ENCODE measurements at regions not wholly inside any gene's neighbourhood (a gene's known extent, or its start where the extent isn't known, plus 50 kb on each side); places are given as distances from the start of the nearest gene placed in this dataset.

DNA sequence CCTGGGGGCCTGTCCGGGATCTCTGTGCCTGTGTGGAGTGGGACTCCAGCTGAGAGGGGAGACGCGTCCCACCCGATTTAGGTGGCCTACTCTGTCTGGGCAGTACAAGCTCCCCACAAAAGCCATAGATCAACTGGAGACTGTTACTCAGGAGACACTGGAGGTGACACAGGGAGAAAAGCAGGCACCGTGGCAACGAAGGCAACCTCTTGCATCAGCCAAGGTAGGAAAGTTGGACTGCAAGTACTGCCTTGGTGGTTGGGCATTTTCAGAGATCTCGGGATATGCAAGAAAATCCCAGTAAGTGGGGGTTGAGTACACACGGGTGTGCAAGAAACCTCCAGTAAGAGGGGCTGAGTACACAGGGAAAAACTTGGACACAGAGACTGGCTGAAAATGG lies 1060.0 kb upstream of the MIR17HG start:
- Histone ChIP-seq H3K4me3 (no peak overlapping the region), H3K9me3 (no peaks in the 10 kb centered on the region), H3K27me3 (no peaks in the 10 kb centered on the region), H3K27ac (no peak overlapping the region), H3K4me1 (no peaks in the 10 kb centered on the region), H3K36me3 (no peaks in the 10 kb centered on the region)
- intact Hi-C loops (cut with DNase I): no loop called here
- 92 to 95% methylated on average over 8 of the region's 8 CpGs for WGBS, 2 donors
- DNase-seq: no peak
- TF ChIP-seq POLR2AphosphoS5 (IDR thresholded peaks at IDR 0.05) (no peak), POLR2A (IDR thresholded peaks at IDR 0.05) (no peak), EP300 (IDR thresholded peaks at IDR 0.05) (no peak)
- TF ChIP-seq, protein P1, sequence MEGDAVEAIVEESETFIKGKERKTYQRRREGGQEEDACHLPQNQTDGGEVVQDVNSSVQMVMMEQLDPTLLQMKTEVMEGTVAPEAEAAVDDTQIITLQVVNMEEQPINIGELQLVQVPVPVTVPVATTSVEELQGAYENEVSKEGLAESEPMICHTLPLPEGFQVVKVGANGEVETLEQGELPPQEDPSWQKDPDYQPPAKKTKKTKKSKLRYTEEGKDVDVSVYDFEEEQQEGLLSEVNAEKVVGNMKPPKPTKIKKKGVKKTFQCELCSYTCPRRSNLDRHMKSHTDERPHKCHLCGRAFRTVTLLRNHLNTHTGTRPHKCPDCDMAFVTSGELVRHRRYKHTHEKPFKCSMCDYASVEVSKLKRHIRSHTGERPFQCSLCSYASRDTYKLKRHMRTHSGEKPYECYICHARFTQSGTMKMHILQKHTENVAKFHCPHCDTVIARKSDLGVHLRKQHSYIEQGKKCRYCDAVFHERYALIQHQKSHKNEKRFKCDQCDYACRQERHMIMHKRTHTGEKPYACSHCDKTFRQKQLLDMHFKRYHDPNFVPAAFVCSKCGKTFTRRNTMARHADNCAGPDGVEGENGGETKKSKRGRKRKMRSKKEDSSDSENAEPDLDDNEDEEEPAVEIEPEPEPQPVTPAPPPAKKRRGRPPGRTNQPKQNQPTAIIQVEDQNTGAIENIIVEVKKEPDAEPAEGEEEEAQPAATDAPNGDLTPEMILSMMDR (IDR thresholded peaks at IDR 0.05): no peak

DNA sequence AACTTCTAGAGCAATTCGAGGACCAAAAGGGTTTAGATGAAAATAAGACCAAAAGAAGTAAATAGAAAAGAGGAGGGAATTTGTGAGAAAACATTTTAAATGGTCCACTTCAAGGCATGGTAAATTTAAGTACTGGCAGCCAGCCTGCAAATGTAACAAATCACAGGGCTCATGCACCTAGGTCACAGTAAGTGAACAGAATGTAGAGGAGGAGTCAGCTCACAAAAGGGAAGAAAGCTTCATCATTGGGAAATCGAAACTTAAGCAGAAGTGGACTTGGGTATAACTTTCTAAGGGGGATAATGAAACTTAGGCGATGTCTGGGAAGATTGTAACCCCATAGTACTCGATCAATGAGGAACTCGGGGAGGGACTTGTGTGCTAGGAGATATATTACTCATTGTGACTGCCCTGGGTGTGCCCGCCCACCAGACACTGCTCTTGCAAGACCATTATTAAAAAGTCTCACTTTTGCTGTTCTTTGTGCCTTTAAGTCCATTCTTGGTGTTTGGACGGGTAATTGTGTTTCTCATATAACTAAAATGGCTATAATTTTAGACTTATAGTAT lies 1053.6 kb upstream of the MIR17HG start:
- Histone ChIP-seq H3K4me3 (no peak overlapping the region), H3K36me3 (no peaks in the 10 kb centered on the region), H3K27ac (no peak overlapping the region), H3K27me3 (no peaks in the 10 kb centered on the region), H3K4me1 (no peaks in the 10 kb centered on the region), H3K9me3 (no peaks in the 10 kb centered on the region)
- no peak for TF ChIP-seq POLR2AphosphoS5 (IDR thresholded peaks at IDR 0.05)
- TF ChIP-seq, protein P1 (IDR thresholded peaks at IDR 0.05): no peak
- DNase-seq: no peak
- intact Hi-C loops (cut with DNase I): no loop called here
- WGBS, 2 donors: 89 to 91% methylated on average over 7 of the region's 7 CpGs

GRCh38 chr13:90299238-90299637 lies 1048.2 kb upstream of the MIR17HG start:
- Histone ChIP-seq H3K4me3 (no peak overlapping the region), H3K36me3 (no peaks in the 10 kb centered on the region), H3K27ac (no peak overlapping the region), H3K9me3 (no peaks in the 10 kb centered on the region), H3K4me1 (no peaks in the 10 kb centered on the region), H3K27me3 (no peaks in the 10 kb centered on the region)
- TF ChIP-seq EP300 (IDR thresholded peaks at IDR 0.05) (no peak), POLR2A (IDR thresholded peaks at IDR 0.05) (no peak), POLR2AphosphoS5 (IDR thresholded peaks at IDR 0.05) (no peak)
- TF ChIP-seq, protein P1 (IDR thresholded peaks at IDR 0.05): no peak
- 90 to 92% methylated on average over 5 of the region's 5 CpGs for WGBS, 2 donors
- DNase-seq: no peak
- intact Hi-C loops (cut with DNase I): no loop called here

- 97 to 98% methylated on average over 2 of the region's 2 CpGs for WGBS, 2 donors
- H3K4me3 ChIP-seq: no peak overlapping the region
- TF ChIP-seq POLR2AphosphoS5 (IDR thresholded peaks at IDR 0.05): no peak
- TF ChIP-seq, protein P1 (IDR thresholded peaks at IDR 0.05): no peak
- TF ChIP-seq POLR2A (IDR thresholded peaks at IDR 0.05): no peak
- H3K27ac ChIP-seq: no peak overlapping the region
- no peaks in the 10 kb centered on the region for H3K4me1 ChIP-seq
- no peaks in the 10 kb centered on the region for H3K27me3 ChIP-seq
- no peaks in the 10 kb centered on the region for H3K36me3 ChIP-seq
- DNase-seq: no peak
- intact Hi-C loops (cut with DNase I): no loop called here
- H3K9me3 ChIP-seq: no peaks in the 10 kb centered on the region
Measured at GRCh38 chr13:90300015-90300414, 1047.5 kb upstream of the MIR17HG start.

DNA sequence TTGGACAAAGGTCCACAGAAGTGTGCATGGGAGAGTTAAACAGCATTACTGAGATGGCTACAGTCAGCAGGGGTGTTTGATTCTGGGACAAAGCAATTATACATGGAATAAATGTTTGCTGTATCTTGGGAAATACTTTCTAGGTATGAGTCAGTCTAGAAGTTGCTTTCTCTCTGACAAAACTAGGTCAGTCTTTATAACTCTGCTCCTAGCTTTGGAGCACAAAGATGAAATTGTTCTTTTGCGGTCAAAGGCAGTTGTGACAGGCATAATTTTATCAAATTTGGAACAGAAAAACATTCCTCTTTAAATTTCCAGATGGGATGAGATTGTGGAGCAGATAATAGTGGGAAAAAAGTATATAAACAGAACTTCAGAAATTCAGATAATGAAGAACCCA lies 1045.4 kb upstream of the MIR17HG start:
- WGBS, 2 donors: 39 to 77% methylated on average over 1 of the region's 1 CpG
- Histone ChIP-seq H3K4me3 (no peak overlapping the region), H3K27ac (no peak overlapping the region), H3K27me3 (no peaks in the 10 kb centered on the region), H3K9me3 (no peaks in the 10 kb centered on the region), H3K4me1 (no peaks in the 10 kb centered on the region), H3K36me3 (no peaks in the 10 kb centered on the region)
- no peak for DNase-seq
- intact Hi-C loops (cut with DNase I): no loop called here
- TF ChIP-seq, protein P1 (IDR thresholded peaks at IDR 0.05): no peak
- no peak for TF ChIP-seq POLR2AphosphoS5 (IDR thresholded peaks at IDR 0.05)
- no peak for TF ChIP-seq EP300 (IDR thresholded peaks at IDR 0.05)
- TF ChIP-seq POLR2A (IDR thresholded peaks at IDR 0.05): no peak

Measured in sigmoid colon (tissue), 6 donors.